Mucosa of descending colon (tissue), 3 donors: ENCODE measurements at regions not wholly inside any gene's neighbourhood (a gene's known extent, or its start where the extent isn't known, plus 50 kb on each side); places are given as distances from the start of the nearest gene placed in this dataset.

ENCODE experiments used
- ATAC-seq: fragments of 200-7000 bp; cut with Tn5 transposase; one replicate; pipeline ENCODE4 v1.9.1; 2020; ENCODE audit warnings: mild to moderate bottlenecking, moderate library complexity
- DNase-seq, 3 donors: peaks; one replicate each; pipeline ENCODE4 v3.0.0-alpha.2; 2020
- H3K36me3 ChIP-seq: fragments of 200-600 bp; one replicate; pipeline ENCODE4 v1.8.0; 2021; ENCODE audit warnings: low read depth, mild to moderate bottlenecking
- H3K4me1 ChIP-seq: fragments of 200-600 bp; one replicate; pipeline ENCODE4 v1.8.0; 2021; ENCODE audit warnings: low read depth, mild to moderate bottlenecking
- H3K4me3 ChIP-seq: fragments of 200-600 bp; one replicate; pipeline ENCODE4 v1.8.0; 2021; ENCODE audit warnings: mild to moderate bottlenecking
- H3K9me3 ChIP-seq: fragments of 200-600 bp; one replicate; pipeline ENCODE4 v1.8.0; 2021; ENCODE audit warnings: mild to moderate bottlenecking
- intact Hi-C, 2 donors: fragments of 100-400 bp; cut with DNase I in 1 of 2; cut with micrococcal nuclease in 1 of 2; formaldehyde crosslinking; loops; one replicate each; pipeline versions ENCODE4 v1.11.0 to v1.11.1; 2022; cut with DNase I, micrococcal nuclease
- TF ChIP-seq, protein P1 (sequence below): fragments of 200-600 bp; IDR thresholded peaks from one replicate; pipeline ENCODE4 v1.8.0; 2022; ENCODE audit warnings: antibody characterized with exemption, mild to moderate bottlenecking
- donor health status: DM: no; HTN: no; CAD: no; lungs with moderate emphysema.
- donor health status: DM: no; HTN: no; CAD: no.
- donor health status: DM: no; HTN: yes; CAD: no.

DNA sequence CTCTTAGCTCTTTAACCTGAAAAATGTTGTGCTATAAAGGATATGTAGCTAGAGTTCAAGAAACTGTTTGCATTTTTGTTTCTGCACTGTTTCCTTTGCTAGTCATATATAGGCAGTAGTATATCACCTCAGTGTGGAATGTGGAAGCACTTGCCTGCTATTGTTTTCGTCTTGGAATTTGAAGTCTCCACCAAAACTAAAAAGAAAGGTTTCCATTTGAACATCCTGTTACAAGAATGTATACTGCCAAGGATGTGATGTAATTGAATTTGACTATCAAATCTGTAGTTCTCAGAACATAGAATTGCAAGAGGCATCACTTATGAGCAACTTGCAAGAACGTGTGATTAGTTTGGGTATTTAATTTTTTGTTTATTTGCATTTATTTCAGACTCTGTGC lies 51.1 kb upstream of the MEOX2 start:
- no peak for DNase-seq

More for the DNA sequence above, 51.1 kb upstream of the MEOX2 start:
- TF ChIP-seq, protein P1, sequence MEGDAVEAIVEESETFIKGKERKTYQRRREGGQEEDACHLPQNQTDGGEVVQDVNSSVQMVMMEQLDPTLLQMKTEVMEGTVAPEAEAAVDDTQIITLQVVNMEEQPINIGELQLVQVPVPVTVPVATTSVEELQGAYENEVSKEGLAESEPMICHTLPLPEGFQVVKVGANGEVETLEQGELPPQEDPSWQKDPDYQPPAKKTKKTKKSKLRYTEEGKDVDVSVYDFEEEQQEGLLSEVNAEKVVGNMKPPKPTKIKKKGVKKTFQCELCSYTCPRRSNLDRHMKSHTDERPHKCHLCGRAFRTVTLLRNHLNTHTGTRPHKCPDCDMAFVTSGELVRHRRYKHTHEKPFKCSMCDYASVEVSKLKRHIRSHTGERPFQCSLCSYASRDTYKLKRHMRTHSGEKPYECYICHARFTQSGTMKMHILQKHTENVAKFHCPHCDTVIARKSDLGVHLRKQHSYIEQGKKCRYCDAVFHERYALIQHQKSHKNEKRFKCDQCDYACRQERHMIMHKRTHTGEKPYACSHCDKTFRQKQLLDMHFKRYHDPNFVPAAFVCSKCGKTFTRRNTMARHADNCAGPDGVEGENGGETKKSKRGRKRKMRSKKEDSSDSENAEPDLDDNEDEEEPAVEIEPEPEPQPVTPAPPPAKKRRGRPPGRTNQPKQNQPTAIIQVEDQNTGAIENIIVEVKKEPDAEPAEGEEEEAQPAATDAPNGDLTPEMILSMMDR: no peak
- no peak for ATAC-seq
- Histone ChIP-seq H3K36me3 (no peaks in the 10 kb centered on the region), H3K4me3 (no peak overlapping the region), H3K9me3 (no peaks in the 10 kb centered on the region), H3K4me1 (no peaks in the 10 kb centered on the region)
- intact Hi-C loops: no loop called here
